Fibroblast of lung (primary cell): ENCODE measurements at regions not wholly inside any gene's neighbourhood (a gene's known extent, or its start where the extent isn't known, plus 50 kb on each side); places are given as distances from the start of the nearest gene placed in this dataset.

Source experiments
- EZH2 ChIP-seq: IDR thresholded peaks from 2 replicates; pipeline ENCODE4 v1.5.1; 2012; ENCODE audit warnings: low read length, control low read depth, mild to moderate bottlenecking; ENCODE audit errors: missing control alignments
- TF ChIP-seq, protein P1 (sequence below), 2 donors: IDR thresholded peaks in 1 of 2; conservative IDR thresholded peaks in 1 of 2; 1 replicate in 1 of 2; 2 replicates in 1 of 2; pipeline ENCODE4 v1.5.1; 2011 to 2012; ENCODE audit warnings: low read length in 2 of 2, control low read depth in 1 of 2, inconsistent platforms in 1 of 2, low read depth in 1 of 2, mild to moderate bottlenecking in 1 of 2

DNA sequence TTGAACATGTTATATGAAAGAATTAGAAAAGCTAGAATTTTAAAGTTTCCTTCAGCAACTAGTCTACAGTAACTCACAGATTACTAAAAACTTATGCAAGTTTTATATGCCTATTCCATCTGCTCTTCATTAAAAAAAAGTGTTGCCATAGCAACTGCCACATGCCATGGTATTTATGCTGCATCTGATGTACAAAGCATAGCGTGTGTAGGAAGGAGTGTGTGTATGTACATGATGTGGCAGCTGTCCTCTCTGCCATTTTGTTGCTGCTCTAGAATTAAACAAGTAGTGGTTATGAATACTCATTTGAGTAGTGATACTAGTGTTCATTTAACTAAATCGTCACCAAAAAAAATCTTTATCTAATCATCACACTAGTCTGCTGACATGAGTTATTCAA, 593.5 kb downstream of the CETN3 start:
- TF ChIP-seq, protein P1, sequence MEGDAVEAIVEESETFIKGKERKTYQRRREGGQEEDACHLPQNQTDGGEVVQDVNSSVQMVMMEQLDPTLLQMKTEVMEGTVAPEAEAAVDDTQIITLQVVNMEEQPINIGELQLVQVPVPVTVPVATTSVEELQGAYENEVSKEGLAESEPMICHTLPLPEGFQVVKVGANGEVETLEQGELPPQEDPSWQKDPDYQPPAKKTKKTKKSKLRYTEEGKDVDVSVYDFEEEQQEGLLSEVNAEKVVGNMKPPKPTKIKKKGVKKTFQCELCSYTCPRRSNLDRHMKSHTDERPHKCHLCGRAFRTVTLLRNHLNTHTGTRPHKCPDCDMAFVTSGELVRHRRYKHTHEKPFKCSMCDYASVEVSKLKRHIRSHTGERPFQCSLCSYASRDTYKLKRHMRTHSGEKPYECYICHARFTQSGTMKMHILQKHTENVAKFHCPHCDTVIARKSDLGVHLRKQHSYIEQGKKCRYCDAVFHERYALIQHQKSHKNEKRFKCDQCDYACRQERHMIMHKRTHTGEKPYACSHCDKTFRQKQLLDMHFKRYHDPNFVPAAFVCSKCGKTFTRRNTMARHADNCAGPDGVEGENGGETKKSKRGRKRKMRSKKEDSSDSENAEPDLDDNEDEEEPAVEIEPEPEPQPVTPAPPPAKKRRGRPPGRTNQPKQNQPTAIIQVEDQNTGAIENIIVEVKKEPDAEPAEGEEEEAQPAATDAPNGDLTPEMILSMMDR (conservative IDR thresholded peaks at IDR 0.05 in 1 of 2, IDR thresholded peaks at IDR 0.05 in 1 of 2; ENCODE audit: low read depth in 1 of 2, low read length in 2 of 2) = no peak
- TF ChIP-seq EZH2 = no peak
